Suppressor macrophage (primary cell): ENCODE measurements at regions not wholly inside any gene's neighbourhood (a gene's known extent, or its start where the extent isn't known, plus 50 kb on each side); places are given as distances from the start of the nearest gene placed in this dataset.

Source experiments
- DNase-seq, 4 experiments: peaks; one replicate each; pipeline ENCODE4 v3.0.0-alpha.2; 2020 to 2022

DNA sequence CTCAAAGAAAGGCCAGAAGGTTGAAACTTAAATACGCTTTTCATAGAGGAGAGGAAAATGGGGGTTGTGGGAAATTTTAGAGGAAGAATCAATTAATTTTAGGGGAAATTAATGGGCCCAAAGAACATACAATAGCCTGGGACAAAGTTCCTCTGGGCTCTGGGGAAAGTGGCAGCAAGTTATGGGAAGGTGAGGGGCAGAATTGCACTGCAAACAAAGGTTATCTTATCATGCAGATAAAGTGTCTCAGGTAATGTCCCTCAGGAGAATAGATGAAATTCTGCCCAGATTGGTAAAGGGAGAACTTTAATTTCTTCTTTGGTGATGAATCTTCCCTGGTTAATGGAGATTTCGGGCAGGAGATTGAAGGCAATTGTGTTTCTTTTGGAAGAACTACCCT, 326.1 kb upstream of the SLC24A2 start:
- no peak for DNase-seq

DNA sequence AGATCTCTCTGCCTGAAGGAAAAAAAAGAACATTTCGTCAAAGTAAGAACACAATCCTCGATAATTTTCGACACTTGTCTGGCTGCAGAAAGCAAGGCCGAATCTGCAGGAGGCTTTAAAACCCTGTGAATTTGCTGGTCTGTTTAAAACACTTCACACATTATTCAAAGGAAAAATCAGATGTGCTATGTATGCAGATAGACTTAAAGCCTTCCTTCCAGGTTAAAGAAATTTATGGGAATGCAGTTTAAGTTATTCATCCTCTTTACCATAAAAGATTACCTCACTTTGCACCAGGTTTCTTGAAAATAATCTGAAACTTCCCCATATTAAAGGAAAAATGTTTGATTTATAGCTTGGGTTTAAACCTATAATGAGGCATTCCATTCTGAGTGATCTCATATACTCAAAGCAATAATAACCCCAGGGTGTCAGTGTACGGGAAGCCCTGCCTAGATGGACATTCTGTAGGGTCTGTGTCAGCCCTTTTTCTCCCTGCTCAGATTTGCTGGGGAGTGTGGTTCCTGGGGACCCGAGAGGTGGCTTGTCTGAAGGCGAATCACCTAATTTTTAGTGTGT, 323.5 kb upstream of the SLC24A2 start:
- DNase-seq = no peak

- DNase-seq = no peak
Observed at GRCh38 chr9:20111173-20111843, 322.5 kb upstream of the SLC24A2 start.

- DNase-seq = no peak
Observed at GRCh38 chr9:20095430-20096092, 306.7 kb upstream of the SLC24A2 start.

- DNase-seq = no peak
Observed at GRCh38 chr9:20092561-20092960, 303.7 kb upstream of the SLC24A2 start.

DNA sequence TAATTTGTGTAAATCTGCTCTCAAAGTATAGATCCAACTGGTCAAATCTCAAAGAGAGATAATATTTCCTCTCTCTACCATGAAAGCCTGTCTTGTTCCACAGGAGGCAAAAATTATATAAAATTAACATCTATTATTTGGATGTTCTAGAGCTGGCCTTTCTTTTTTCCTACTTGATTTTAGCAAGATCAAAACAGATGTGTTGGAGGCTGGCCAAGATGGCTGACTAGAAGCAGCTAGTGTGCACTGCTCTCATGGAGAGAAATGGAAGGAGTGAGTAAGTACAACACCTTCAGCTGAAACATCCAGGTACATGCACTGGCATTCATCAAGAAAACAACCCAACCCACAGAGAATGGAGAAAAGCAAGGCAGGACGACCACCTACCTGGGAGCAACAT, 298.6 kb upstream of the SLC24A2 start:
- DNase-seq = no peak

DNA sequence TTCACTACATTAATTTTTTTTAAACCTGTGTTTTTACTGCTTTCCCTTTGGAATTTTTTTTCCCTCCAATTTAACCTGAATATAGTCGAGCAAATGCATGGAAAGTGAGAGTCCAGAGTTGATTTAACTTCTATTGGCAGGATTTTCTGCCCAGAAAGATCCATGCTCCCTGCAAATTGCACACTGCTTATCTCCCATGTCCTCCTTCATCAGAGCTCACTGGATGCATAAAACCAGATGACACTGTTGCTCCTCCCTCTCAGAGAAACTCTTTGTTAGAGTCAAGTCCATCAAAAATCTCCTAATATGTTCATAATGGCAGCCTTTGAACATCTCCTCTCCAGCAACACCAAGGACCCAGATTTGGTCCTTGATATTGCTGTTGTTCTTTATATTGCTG, 297.0 kb upstream of the SLC24A2 start:
- DNase-seq = no peak

GRCh38 chr9:20084125-20084524, 295.3 kb upstream of the SLC24A2 start:
- DNase-seq = no peak

DNA sequence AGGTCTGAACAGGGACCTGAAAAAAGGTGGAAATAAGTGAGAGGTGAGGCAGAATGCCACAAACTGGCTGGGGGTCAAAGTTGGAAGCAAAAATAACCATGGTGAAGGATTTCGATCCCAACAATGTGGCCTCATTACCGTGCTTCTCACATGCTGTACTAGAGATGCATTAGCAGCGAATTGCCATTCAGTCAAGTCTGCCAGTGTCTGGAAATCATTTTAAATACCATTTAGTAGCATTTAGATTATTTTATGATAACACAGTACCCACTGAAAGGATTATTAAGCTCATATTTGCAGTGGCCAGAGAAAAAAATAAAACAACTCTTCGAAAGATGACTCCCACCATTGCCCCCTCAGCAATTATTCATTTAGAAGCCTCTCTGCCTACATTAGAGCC, 294.6 kb upstream of the SLC24A2 start:
- no peak for DNase-seq

DNA sequence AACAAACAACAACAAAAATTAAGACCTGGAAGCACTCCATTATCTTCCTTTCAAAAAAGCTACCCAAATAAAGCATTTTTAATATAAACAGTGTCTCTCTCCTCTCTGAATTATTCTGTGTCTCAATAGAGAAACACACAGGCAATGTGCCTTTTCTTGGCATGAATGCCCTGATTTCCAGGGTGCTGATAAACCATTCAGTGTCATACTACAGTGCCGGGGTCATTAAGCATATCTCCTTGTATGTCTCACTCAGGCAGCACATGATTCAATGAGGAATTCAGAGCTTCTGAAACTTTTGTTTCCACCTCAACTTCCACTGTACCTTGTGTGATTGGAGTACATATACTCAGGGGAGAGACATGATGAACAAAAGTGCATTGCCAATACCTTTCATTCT, 294.0 kb upstream of the SLC24A2 start:
- no peak for DNase-seq

DNA sequence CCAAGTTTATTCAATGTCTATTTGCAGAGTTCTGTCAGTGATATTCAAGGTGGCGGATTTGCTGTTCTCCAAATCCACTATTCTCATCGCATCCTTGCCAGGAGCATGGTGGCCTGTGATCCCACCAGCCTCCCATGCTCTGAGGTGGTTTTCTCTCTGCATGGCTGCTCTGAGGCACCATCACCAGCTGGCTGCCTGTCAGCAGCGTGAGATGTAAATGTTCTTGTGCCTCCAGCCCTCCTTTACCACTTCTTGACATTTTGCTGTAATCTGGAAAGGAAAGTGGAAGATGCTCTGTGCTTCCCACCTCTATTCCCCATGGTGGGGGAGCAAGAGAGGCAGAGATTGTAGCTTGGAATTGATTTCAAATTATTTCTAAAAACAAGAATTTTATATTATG, 293.6 kb upstream of the SLC24A2 start:
- no peak for DNase-seq

- no peak for DNase-seq
Observed at GRCh38 chr9:20078246-20078645, 289.4 kb upstream of the SLC24A2 start.

GRCh38 chr9:20074291-20074690, 285.5 kb upstream of the SLC24A2 start:
- no peak for DNase-seq

- DNase-seq = no peak
Observed at GRCh38 chr9:20070336-20070735, 281.5 kb upstream of the SLC24A2 start.

DNA sequence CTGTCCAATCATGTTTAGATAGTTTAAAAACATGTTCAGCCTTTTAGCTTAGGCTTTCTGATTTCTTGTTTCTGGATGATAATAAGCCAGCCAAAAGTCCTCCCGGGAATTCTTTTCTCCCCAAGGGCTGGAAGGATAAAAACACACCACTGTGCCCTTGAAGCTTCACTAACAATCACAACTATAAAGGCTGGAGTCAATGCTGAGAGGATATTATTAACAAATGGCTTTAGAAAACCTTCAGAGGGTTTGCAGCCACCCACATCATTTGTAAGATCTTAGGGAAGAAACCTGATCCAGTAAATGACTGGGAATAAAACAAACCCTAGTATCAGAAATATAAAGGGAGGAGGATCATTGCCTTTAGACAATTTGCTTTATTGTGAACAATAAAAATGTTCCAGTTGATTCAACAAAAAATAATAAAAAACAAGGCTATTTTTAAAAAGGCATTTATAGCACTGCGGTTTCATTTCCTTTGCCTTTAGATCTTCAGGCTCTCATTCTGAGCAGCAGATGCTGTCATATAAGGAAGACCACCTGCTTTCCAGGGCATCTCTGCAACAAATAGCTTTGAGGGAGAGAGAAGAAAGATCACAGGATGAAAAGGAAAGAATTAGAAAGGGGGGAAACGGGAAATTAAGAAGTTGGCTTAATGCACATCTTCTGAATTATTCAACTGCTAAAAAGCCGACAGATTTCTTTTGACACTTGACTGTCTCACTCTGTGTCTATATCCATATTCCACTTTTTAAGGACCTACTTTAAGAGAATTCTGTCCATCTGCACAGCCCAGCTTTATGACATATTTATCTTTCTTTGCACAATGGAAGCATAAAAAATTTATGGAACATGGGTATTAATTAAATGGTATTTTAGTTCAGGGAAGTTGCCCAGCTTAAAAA, 277.2 kb upstream of the SLC24A2 start:
- no peak for DNase-seq

DNA sequence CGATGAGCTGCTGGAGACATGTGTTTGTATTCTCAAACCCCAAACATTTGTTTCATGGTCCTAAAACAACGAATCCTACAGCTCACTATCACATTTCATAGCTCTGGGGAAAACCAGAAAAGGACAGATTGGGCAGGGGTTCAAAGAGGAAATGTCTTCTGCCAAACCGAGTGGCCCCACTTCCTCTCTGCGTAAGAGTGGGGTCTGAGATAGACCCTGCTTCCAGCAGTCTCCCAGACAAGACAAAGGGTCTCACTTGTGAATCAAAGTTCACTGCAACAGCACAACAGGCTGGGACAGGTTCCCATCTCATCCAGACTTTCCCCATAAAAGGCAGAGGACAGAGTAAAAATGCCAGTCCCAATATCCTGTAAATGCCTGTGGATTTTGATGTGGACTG, 276.2 kb upstream of the SLC24A2 start:
- DNase-seq = no peak

- DNase-seq = no peak
Observed at GRCh38 chr9:20054734-20055133, 265.9 kb upstream of the SLC24A2 start.

DNA sequence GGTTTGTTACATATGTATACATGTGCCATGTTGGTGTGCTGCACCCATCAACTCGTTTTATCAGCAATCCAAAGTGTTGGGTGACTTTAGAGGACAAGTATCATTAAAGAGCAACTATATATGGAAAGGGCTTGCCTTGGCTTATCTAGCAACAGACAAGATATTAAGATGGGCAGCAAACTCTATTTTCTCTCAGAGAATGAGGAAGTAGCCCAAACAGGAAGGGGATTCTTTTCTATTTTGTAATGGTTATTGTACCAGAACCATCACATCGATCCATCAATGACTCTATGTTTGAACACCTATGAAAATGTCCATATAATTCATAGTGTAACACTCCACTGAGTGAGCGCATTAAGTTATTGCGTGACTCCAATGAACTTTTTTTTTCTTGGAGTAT, 260.1 kb upstream of the SLC24A2 start:
- peak in 1 of 4 experiments; percentile 1 for DNase-seq

GRCh38 chr9:20048437-20048836, 259.6 kb upstream of the SLC24A2 start:
- DNase-seq = peak in 1 of 4 experiments; percentile 1

DNA sequence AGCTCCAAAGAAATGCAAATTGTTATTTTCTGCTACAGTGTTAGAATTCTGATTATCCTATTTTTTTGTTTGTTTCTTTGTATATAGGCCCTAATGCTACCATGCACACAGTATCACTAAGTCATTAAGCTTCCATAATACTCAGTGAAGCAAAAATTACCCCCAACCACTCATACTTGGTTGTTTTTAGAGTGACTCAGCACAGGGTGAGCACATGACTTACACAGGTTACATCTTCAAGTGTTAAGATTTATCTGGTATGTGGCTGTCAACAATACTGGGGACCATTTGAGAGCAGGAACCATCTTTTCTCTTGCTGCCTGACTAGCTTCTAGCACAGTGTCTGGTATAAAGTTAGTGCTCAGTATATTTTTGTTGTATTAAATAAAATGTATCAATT, 255.8 kb upstream of the SLC24A2 start:
- no peak for DNase-seq

DNA sequence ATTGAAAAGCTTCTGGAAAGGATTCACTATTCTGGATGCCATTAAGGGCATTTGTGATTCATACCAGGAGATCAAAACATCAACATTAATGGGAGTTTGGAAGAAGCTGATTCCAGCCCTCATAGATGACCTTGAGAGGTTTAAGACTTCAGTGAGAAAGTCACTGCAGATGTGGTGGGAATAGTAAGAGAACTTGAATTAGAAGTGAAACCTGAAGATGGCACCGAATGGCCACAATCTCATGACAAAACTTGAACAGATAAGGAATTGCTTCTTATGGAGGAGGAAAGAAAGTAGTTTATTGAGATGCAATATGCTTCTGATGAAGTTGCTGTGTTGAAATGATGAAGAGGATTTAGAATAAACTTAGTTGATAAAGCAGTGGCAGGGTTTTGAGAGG, 254.6 kb upstream of the SLC24A2 start:
- no peak for DNase-seq

DNA sequence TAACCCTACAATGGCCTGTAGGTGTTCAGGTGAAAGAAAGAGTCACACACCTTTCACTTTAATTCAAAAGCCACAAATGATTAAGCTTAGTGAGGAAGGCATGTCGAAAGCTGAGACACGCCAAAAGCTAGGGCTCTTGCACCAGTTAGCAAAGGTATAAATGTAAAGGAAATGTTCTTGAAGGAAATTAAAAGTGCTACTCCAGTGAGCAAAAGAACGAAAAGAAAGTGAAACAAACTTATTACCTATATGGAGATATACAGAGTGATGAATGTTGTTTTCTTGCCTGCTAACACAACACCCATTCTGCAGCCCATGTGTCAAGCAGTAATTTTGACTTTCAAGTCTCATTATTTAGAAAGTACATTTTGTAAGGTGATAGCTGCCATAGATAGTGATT, 254.2 kb upstream of the SLC24A2 start:
- no peak for DNase-seq

DNA sequence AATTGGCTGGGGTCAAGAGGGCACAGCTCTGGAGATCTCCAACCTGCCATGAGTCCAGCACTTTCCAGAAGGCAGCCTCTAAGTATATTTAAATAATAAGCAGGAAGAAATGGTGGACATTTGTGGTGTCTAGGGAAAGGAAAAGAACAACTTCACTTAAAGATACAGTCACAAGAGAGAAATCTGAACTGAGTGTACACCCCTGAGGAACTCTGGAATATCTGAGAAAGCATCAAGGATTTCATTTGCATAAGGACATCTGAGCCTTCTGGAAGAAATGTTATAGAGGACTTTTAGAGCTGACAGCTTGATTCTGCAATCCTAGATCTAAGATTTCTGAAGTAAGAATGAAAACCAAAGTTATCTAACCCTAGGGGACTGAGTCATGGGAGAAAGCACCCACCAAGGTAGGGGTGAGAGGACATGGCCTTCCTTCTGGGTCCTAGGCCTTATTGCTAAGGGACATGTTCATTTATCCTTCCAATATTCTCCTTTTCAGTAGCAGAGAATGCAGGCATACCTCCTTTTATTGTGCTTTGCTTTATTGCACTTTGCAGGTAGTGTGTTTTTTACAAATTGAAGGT, 253.4 kb upstream of the SLC24A2 start:
- DNase-seq = no peak
